Posterior cingulate gyrus (tissue), 11 donors: ENCODE measurements at regions not wholly inside any gene's neighbourhood (a gene's known extent, or its start where the extent isn't known, plus 50 kb on each side); places are given as distances from the start of the nearest gene placed in this dataset.

Experiments used
- DNase-seq, 10 donors: peaks; one replicate each; pipeline versions ENCODE4 v3.0.0 to v3.0.0-alpha.2; 2020 to 2021; ENCODE audit warnings: mixed read lengths in 3 of 10
- intact Hi-C: fragments of 100-400 bp; cut with DNase I; formaldehyde crosslinking; loops from one replicate; pipeline ENCODE4 v1.15.1; 2023

DNA sequence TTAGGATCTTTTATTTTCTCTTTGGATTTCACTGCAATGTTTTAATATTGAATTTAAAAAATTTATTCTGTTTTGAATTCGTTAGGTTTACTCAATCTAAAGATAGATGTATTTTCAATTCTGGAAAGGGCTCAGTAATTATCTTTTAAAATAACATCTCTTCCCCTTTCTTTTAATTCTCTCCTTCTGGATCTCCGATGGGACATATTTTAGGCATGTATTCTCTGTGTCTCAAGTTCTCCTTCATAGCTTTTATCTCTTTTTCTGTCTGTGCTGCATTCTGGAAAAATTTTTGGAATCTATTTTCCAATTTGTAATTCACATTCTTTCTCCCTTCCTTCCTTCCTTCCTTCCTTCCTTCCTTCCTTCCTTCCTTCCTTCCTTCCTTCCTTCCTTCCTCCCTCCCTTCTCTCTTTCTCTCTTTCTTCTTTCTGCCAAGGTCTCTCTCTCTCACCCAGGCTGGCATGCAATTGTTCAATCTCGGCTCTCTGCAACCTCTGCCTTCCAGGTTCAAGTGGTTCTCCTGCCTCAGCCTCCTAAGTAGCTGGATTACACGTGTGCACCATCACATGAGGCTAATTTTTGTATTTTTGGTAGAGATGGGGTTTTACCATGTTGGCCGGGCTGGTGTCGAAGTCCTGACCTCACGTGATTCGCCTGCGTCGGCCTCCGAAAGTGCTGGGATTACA, 98.5 kb upstream of the CTTNBP2 start:
- intact Hi-C loops: no loop called here
- DNase-seq: no peak

DNA sequence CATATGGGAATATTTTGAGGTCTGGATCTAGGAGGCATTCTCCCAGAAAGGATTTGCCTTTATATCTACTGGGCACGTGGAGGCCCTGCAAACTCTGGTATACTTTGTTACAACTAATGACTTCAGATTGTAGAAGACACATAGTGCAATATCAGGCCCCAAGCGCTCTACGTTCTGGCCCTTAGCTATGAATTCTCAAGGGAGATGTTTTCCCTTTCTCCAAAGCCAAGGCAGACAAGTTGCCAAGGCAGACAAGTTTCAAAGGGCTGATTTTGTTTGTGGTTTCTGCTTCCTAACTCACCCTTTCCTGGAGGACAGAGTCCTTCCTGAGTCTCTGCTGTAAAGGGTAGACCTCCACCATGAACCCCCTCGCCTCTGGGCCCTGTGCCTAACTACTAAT, 99.4 kb upstream of the CTTNBP2 start:
- intact Hi-C loops: no loop called here
- no peak for DNase-seq

DNA sequence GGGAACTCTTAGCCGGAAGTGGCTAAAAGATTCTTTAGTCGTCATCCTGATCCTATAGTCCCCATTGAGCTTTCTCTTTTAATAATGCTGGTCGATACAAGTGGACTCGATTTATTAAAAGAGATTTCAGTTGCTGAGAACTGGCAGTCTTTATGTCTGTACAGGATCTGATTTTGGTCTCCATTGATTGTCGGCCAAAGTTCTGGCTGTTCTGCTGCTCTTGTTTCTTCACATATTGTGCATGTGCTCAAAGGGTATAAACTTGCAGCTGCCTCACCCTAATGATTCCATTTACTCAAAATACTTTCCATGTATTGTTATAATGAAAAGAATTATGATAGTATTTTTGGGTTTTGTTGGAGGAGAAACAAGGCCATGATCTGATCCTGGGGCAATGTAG, 100.7 kb upstream of the CTTNBP2 start:
- intact Hi-C loops: no loop called here
- no peak for DNase-seq

- intact Hi-C loops: no loop called here
These were observed 101.7 kb upstream of the CTTNBP2 start for GRCh38 chr7:117974891-117975290.

GRCh38 chr7:117975476-117975875, 102.2 kb upstream of the CTTNBP2 start:
- intact Hi-C loops: no loop called here
- DNase-seq: no peak

More at GRCh38 chr7:117974891-117975290, 101.7 kb upstream of the CTTNBP2 start:
- no peak for DNase-seq

DNA sequence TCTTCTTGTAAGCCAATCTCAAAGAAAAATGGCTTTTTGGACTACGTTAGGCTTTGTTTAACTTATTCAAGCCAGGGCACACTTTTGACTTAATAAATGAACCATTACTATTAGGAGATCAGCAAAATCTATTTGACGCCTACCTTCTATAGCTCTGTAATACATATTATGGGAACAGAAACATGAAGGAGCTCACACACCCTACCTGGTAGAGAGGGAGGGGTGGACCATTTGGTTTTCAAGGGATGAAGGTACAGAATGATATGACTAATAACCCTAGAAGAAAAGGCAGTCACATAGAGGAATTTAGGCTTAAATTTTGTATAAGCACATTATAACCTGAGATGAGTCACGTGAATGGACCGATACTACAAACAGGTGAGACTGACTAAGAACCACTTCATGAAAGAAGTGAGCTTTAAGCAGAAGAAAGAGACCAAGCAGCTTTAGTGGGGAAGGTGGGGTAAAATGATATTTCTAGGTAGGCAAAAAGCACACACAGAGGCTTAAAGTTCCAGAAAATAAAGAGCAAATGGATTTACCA, 106.8 kb upstream of the CTTNBP2 start:
- intact Hi-C loops: no loop called here
- DNase-seq: no peak

- intact Hi-C loops: no loop called here
- peak in 1 of 10 donors; percentile 29 for DNase-seq
These were observed 109.1 kb upstream of the CTTNBP2 start for GRCh38 chr7:117982071-117983055.

GRCh38 chr7:117986645-117987269, 113.5 kb upstream of the CTTNBP2 start:
- DNase-seq: no peak
- intact Hi-C loops: no loop called here

DNA sequence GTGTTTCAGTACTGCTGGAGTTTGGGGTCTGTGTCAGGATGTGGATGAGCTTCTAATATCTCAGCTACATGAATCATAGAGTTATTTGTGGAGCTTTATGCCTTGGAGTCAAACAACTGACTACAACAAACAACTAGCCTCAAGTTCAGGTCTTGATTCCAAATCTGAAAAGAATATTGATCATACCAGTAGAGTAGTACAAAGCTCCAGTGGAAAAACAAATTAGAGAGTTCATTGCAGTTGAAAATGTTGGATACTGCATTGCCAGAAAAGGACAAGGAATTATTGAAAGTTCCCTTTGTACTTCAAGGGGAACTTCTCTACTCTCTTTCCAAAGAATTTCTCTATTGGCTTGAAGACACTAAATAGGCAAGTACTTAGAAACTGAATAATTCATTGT, 117.6 kb upstream of the CTTNBP2 start:
- DNase-seq: no peak
- intact Hi-C loops: no loop called here

GRCh38 chr7:117992635-117993376, 119.6 kb upstream of the CTTNBP2 start:
- no peak for DNase-seq
- intact Hi-C loops: no loop called here

GRCh38 chr7:117993377-117994003, 120.2 kb upstream of the CTTNBP2 start:
- peak in 5 of 10 donors; percentile 16 to 85 (median 29) for DNase-seq
- intact Hi-C loops: no loop called here

DNA sequence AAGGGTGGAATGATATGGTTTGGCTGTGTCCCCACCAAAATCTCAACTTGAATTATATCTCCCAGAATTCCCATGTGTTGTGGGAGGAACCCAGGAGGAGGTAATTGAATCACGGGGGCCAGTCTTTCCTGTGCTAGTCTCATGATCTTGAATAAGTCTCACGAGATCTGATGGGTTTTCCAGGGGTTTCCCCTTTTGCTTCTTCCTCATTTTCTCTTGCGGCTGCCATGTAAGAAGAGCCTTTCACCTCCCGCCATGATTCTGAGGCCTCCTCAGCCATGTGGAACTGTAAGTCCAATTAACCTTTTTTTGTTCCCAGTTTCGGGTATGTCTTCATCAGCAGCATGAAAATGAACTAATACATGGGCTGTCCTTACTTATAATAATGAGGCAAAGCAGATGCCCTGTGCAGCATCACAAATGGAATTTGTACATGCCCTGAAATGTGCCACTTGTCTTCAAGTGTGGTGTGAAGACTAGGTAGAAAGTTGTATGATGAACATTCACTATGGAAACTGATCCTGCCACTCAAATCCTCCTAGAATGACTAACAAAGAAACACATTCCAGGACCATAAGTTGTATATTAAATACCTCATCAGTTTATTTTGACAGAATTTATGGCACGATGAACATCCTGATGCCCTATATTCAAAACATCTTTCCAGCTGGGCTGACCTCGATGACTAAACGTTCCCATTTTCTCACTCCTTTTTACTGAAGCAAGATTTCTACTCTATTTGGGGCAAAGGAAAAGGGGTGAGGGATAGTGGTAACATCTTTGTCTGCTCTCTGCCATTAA, 122.8 kb upstream of the CTTNBP2 start:
- intact Hi-C loops: no loop called here

DNA sequence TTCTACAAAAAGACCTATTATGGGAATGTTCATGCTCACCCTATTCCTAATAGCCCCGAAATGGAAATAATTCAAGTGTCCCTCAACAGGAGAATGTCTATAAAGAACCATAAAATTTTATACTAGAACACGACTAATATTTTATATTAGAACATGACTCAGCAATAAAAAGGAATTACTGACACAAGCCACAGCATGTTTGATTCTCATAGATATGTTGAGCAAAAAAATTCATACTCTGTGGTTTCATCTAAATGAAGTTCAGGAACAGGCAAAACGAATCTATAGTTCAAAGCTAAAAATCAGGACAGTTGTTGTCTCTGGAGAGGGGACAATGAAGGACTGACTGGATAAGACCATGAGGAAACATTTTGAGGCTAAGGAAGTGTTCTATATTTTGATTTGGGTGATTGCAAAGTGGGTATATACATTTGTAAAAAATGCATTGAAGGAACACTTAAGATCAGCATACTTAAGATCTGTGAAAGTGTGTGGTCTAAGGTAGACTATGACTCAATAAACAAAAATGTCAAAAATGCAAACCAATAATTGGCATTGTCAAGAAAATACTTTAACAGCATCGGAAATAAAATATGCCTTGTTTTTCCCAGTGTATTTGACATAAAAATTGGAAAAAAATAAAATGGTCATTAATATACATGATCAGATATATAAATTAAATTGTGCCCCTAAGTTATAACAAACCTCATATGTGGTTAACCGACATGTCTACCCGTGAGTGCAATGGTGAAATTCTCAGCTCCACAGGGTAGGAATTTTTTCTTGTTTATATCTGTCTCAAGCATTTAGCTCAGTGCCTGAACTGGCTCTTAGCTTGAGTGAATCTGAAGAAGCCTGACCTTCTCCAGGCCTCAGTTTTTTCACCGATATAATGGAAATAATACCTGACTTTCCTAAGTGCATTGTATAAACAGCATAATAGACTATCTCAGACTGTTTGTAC, 124.9 kb upstream of the CTTNBP2 start:
- no peak for DNase-seq
- intact Hi-C loops: no loop called here

More for the DNA sequence above, 122.8 kb upstream of the CTTNBP2 start:
- DNase-seq: no peak

DNA sequence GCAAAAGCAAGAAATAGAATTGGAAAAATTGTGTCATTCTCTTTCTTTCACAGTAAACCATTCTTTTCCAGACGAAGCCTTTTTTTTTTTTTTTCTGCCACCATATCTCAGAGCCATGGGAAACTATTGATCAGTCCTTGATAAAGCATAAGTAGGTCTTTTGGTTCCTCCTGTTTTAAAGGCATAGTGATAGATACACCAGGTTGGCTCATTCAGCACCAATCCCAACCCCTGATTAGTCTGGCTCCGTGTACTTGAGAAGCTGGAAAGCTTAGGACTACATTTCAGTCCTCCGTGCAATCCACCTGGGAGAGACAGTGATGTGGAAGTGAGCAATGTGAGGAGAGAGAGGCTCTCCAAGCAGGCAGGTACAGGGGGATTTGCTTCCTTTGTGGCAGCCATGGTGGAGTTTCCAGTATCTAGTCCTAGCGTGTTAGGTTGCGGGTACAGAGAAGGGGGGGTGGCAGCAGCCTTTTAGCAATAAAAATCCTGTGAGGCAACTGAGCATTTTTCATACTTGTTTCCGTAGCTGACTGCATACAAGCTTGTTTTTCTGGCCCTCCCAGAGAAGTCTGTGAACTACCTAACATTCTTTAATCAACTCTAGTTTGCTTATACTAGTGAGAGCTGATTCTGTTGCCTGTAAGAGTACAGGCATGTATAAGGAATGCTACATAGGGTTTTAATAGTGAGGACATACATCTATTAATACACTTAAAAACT, 127.4 kb upstream of the CTTNBP2 start:
- intact Hi-C loops: no loop called here

DNA sequence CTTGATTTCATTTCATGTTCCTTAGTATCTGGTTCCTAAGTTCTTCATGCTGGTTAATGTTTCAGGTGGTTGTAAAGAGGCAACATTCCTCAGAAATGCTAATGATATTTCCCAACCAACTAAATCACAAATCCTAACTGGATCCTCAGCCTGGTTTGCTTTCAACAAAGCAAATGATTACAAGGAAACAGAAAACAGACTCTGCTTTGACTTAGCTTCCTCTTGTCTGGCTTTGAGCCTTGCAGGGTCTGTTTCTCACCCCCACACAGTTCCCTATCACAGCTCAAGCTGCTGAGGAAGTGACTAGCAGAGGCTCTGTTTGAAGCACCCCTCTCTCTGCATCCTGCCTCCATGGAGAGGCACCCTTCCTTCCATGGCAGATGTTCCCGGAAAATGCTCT, 130.2 kb upstream of the CTTNBP2 start:
- DNase-seq: no peak
- intact Hi-C loops: no loop called here

More for the DNA sequence above, 127.4 kb upstream of the CTTNBP2 start:
- DNase-seq: no peak

DNA sequence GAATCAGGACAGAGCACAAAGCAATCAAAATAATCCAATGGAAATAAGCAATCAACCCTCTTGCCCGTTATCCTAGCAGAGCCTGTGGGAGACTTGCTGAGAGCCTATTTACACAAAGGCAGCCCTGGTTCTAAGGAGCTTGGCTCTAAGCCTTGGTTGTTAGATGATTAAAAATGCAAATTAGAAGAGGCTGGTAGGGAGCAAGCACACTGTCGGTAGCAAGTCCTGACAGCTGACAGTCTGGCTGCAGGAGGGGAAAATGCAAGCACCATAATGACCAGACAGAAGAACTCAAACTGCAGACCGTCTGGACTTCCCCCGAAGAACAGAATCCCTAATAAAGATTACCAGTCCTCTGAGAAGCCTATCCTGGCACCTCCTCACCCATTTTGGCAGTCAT, 131.8 kb upstream of the CTTNBP2 start:
- intact Hi-C loops: no loop called here
- no peak for DNase-seq

- intact Hi-C loops: no loop called here
- DNase-seq: no peak
These were observed 133.7 kb upstream of the CTTNBP2 start for GRCh38 chr7:118006979-118007378.
